Activated naive CD4-positive, alpha-beta T cell treated with anti-CD3 and anti-CD28 coated beads for 36 hours (primary cell): ENCODE measurements at regions not wholly inside any gene's neighbourhood (a gene's known extent, or its start where the extent isn't known, plus 50 kb on each side); places are given as distances from the start of the nearest gene placed in this dataset.
"Not testable (repeated sequence)": the region's sequence is repeated elsewhere in the genome, so short reads cannot be mapped to it uniquely, and the experiment has no call there.

Experiments
- CTCF ChIA-PET: fragments of 350-600 bp; sonication (Branson Sonifier 250); formaldehyde crosslinking; loops from one replicate; lab custom pipeline; 2021; ENCODE audit warnings: antibody characterized with exemption; lab: Charles Lee
- DNase-seq: peaks from one replicate; pipeline ENCODE4 v3.0.0-alpha.2; 2020
- H3K27ac Mint-ChIP-seq: one replicate; pipeline ENCODE4 v1.8.0; 2021; ENCODE audit warnings: mild to moderate bottlenecking, mixed read lengths
- H3K27me3 Mint-ChIP-seq: one replicate; pipeline ENCODE4 v1.8.0; 2021; ENCODE audit warnings: low read depth, mixed read lengths
- H3K36me3 Mint-ChIP-seq: one replicate; pipeline ENCODE4 v1.8.0; 2021; ENCODE audit warnings: low read depth, mixed read lengths
- H3K4me1 Mint-ChIP-seq: one replicate; pipeline ENCODE4 v1.8.0; 2021; ENCODE audit warnings: low read depth, mixed read lengths
- H3K4me3 Mint-ChIP-seq: one replicate; pipeline ENCODE4 v1.8.0; 2021; ENCODE audit warnings: mild to moderate bottlenecking, moderate library complexity, mixed read lengths
- H3K9me3 Mint-ChIP-seq: one replicate; pipeline ENCODE4 v1.8.0; 2021; ENCODE audit warnings: mixed read lengths
- intact Hi-C: fragments of 100-400 bp; cut with micrococcal nuclease; formaldehyde crosslinking; loops from one replicate; pipeline ENCODE4 v1.15.1; 2023

GRCh38 chrX:35351212-35351611 lies 408.6 kb downstream of the FAM47B start:
- Mint-ChIP-seq H3K27ac (no peak overlapping the region), H3K27me3 (no peaks in the 10 kb centered on the region), H3K9me3 (peaks cover 3% of the 10 kb centered on the region), H3K36me3 (no peaks in the 10 kb centered on the region), H3K4me1 (no peaks in the 10 kb centered on the region), H3K4me3 (no peak overlapping the region)
- no peak for DNase-seq
- intact Hi-C loops = loop anchor here (10.0 kb wide), 1 partner anchor 1034 kb away; no protein-coding TSS in a partner anchor
- CTCF ChIA-PET = no interaction called here

- CTCF ChIA-PET = no interaction called here
- Mint-ChIP-seq H3K9me3 (peaks cover 6% of the 10 kb centered on the region), H3K4me3 (no peak overlapping the region), H3K27me3 (no peaks in the 10 kb centered on the region), H3K27ac (no peak overlapping the region), H3K36me3 (no peaks in the 10 kb centered on the region), H3K4me1 (no peaks in the 10 kb centered on the region)
- DNase-seq = no peak
- intact Hi-C loops = loop anchor here (10.0 kb wide), 1 partner anchor 1033 kb away; no protein-coding TSS in a partner anchor
Observed at GRCh38 chrX:35351795-35352483, 409.3 kb downstream of the FAM47B start.

GRCh38 chrX:35357656-35358055 lies 415.1 kb downstream of the FAM47B start:
- intact Hi-C loops = loop anchor here (10.0 kb wide), 1 partner anchor 1027 kb away; no protein-coding TSS in a partner anchor
- Mint-ChIP-seq H3K4me3 (no peak overlapping the region), H3K9me3 (peaks cover 12% of the 10 kb centered on the region), H3K27ac (no peak overlapping the region), H3K4me1 (no peaks in the 10 kb centered on the region), H3K27me3 (no peaks in the 10 kb centered on the region), H3K36me3 (no peaks in the 10 kb centered on the region)
- CTCF ChIA-PET = no interaction called here
- no peak for DNase-seq

GRCh38 chrX:35362866-35363265 lies 420.3 kb downstream of the FAM47B start:
- intact Hi-C loops = no loop called here
- peaks cover 4% of the 10 kb centered on the region for H3K9me3 Mint-ChIP-seq
- H3K4me1 Mint-ChIP-seq = no peaks in the 10 kb centered on the region
- CTCF ChIA-PET = no interaction called here
- no peak for DNase-seq
- no peaks in the 10 kb centered on the region for H3K36me3 Mint-ChIP-seq
- H3K27ac Mint-ChIP-seq = no peak overlapping the region
- no peak overlapping the region for H3K4me3 Mint-ChIP-seq
- H3K27me3 Mint-ChIP-seq = no peaks in the 10 kb centered on the region

GRCh38 chrX:35374116-35374515 lies 424.0 kb upstream of the MAGEB16 start:
- H3K4me1 Mint-ChIP-seq = no peaks in the 10 kb centered on the region
- no peaks in the 10 kb centered on the region for H3K9me3 Mint-ChIP-seq
- DNase-seq = no peak
- H3K36me3 Mint-ChIP-seq = no peaks in the 10 kb centered on the region
- H3K27ac Mint-ChIP-seq = no peak overlapping the region
- no peak overlapping the region for H3K4me3 Mint-ChIP-seq
- CTCF ChIA-PET = no interaction called here
- intact Hi-C loops = no loop called here
- no peaks in the 10 kb centered on the region for H3K27me3 Mint-ChIP-seq

- Mint-ChIP-seq H3K9me3 (no peaks in the 10 kb centered on the region), H3K4me3 (no peak overlapping the region), H3K27ac (no peak overlapping the region), H3K36me3 (no peaks in the 10 kb centered on the region), H3K4me1 (no peaks in the 10 kb centered on the region), H3K27me3 (no peaks in the 10 kb centered on the region)
- CTCF ChIA-PET = no interaction called here
- intact Hi-C loops = no loop called here
- DNase-seq = no peak
Observed at GRCh38 chrX:35380808-35381700, 417.1 kb upstream of the MAGEB16 start.

- H3K9me3 Mint-ChIP-seq, H3K27me3 Mint-ChIP-seq, DNase-seq, H3K36me3 Mint-ChIP-seq, CTCF ChIA-PET, H3K27ac Mint-ChIP-seq, H3K4me1 Mint-ChIP-seq, H3K4me3 Mint-ChIP-seq, intact Hi-C loops: not testable (repeated sequence)
Observed at GRCh38 chrX:35381709-35382108, 416.4 kb upstream of the MAGEB16 start.

GRCh38 chrX:35382966-35383365 lies 415.2 kb upstream of the MAGEB16 start:
- no peaks in the 10 kb centered on the region for H3K27me3 Mint-ChIP-seq
- DNase-seq = no peak
- H3K36me3 Mint-ChIP-seq = no peaks in the 10 kb centered on the region
- H3K9me3 Mint-ChIP-seq = no peaks in the 10 kb centered on the region
- no peak overlapping the region for H3K27ac Mint-ChIP-seq
- H3K4me1 Mint-ChIP-seq = no peaks in the 10 kb centered on the region
- H3K4me3 Mint-ChIP-seq = no peak overlapping the region
- CTCF ChIA-PET = no interaction called here
- intact Hi-C loops = no loop called here

- intact Hi-C loops = no loop called here
- CTCF ChIA-PET = no interaction called here
- no peaks in the 10 kb centered on the region for H3K4me1 Mint-ChIP-seq
- no peaks in the 10 kb centered on the region for H3K36me3 Mint-ChIP-seq
- H3K27ac Mint-ChIP-seq = no peak overlapping the region
- peaks cover 4% of the 10 kb centered on the region for H3K9me3 Mint-ChIP-seq
- H3K27me3 Mint-ChIP-seq = no peaks in the 10 kb centered on the region
- H3K4me3 Mint-ChIP-seq = no peak overlapping the region
- DNase-seq = no peak
Observed at GRCh38 chrX:35392232-35392631, 405.9 kb upstream of the MAGEB16 start.

- H3K9me3 Mint-ChIP-seq = no peaks in the 10 kb centered on the region
- H3K4me3 Mint-ChIP-seq = no peak overlapping the region
- H3K4me1 Mint-ChIP-seq = no peaks in the 10 kb centered on the region
- H3K27ac Mint-ChIP-seq = no peak overlapping the region
- no peak for DNase-seq
- intact Hi-C loops = no loop called here
- no peaks in the 10 kb centered on the region for H3K36me3 Mint-ChIP-seq
- CTCF ChIA-PET = no interaction called here
- H3K27me3 Mint-ChIP-seq = no peaks in the 10 kb centered on the region
Observed at GRCh38 chrX:35406386-35406785, 391.8 kb upstream of the MAGEB16 start.

- CTCF ChIA-PET = no interaction called here
Observed at GRCh38 chrX:35416782-35417181, 381.4 kb upstream of the MAGEB16 start.

GRCh38 chrX:35432056-35432455 lies 366.1 kb upstream of the MAGEB16 start:
- no peak overlapping the region for H3K27ac Mint-ChIP-seq
- CTCF ChIA-PET = no interaction called here
- intact Hi-C loops = no loop called here
- no peaks in the 10 kb centered on the region for H3K36me3 Mint-ChIP-seq
- H3K4me1 Mint-ChIP-seq = no peaks in the 10 kb centered on the region
- no peaks in the 10 kb centered on the region for H3K9me3 Mint-ChIP-seq
- no peaks in the 10 kb centered on the region for H3K27me3 Mint-ChIP-seq
- no peak overlapping the region for H3K4me3 Mint-ChIP-seq
- no peak for DNase-seq

More at GRCh38 chrX:35416782-35417181, 381.4 kb upstream of the MAGEB16 start:
- intact Hi-C loops = no loop called here
- Mint-ChIP-seq H3K9me3 (peaks cover 3% of the 10 kb centered on the region), H3K4me3 (no peak overlapping the region), H3K4me1 (no peaks in the 10 kb centered on the region), H3K27ac (no peak overlapping the region), H3K36me3 (no peaks in the 10 kb centered on the region), H3K27me3 (no peaks in the 10 kb centered on the region)
- DNase-seq = no peak
